Aorta (tissue), 5 donors: ENCODE measurements at regions not wholly inside any gene's neighbourhood (a gene's known extent, or its start where the extent isn't known, plus 50 kb on each side); places are given as distances from the start of the nearest gene placed in this dataset.

Experiments
- ATAC-seq: fragments of 200-7000 bp; cut with Tn5 transposase; one replicate; pipeline ENCODE4 v1.9.1; 2022; ENCODE audit warnings: moderate library complexity; ENCODE audit not compliant: low FRiP score
- DNase-seq, 2 donors: peaks; one replicate each; pipeline ENCODE4 v3.0.0-alpha.2; 2020
- H3K27ac ChIP-seq, 2 donors: one replicate each; pipeline ENCODE4 v1.5.1; 2013; ENCODE audit warnings: low read length in 2 of 2, mild to moderate bottlenecking in 2 of 2, moderate library complexity in 2 of 2, control low read depth in 1 of 2, inconsistent platforms in 1 of 2, low read depth in 1 of 2
- H3K27me3 ChIP-seq, 2 donors: one replicate each; pipeline ENCODE4 v1.6.1; 2013; ENCODE audit warnings: control low read depth in 1 of 2, low read length in 1 of 2, mild to moderate bottlenecking in 1 of 2, moderate library complexity in 1 of 2; ENCODE audit not compliant: insufficient read depth in 2 of 2, control insufficient read depth in 1 of 2
- H3K36me3 ChIP-seq, 2 donors: one replicate each; pipeline ENCODE4 v1.6.1; 2013; ENCODE audit warnings: control low read depth in 1 of 2, low read length in 1 of 2, mild to moderate bottlenecking in 1 of 2; ENCODE audit not compliant: insufficient read depth in 2 of 2, control insufficient read depth in 1 of 2
- H3K4me1 ChIP-seq, 2 donors: one replicate each; pipeline ENCODE4 v1.6.1; 2013; ENCODE audit warnings: low read length in 2 of 2, control low read depth in 1 of 2, mild to moderate bottlenecking in 1 of 2, moderate library complexity in 1 of 2; ENCODE audit not compliant: insufficient read depth in 2 of 2, control insufficient read depth in 1 of 2
- H3K4me3 ChIP-seq, 2 donors: one replicate each; pipeline ENCODE4 v1.5.1; 2013; ENCODE audit warnings: low read length in 2 of 2, control low read depth in 1 of 2, mild to moderate bottlenecking in 1 of 2
- H3K9me3 ChIP-seq: one replicate; pipeline ENCODE4 v1.6.1; 2013; ENCODE audit warnings: mild to moderate bottlenecking, low read length; ENCODE audit not compliant: control insufficient read depth
- WGBS, 2 donors: extraction: QIAGEN DNeasy Blood & Tissue Kit; methylation state at CpG; one replicate each; pipeline ENCODE4 v1.1.7; 2013; 5-methylcytosine and 5-hydroxymethylcytosine counted together
- intact Hi-C, 2 donors: fragments of 100-400 bp; cut with DNase I; formaldehyde crosslinking; loops; one replicate each; pipeline versions ENCODE4 v1.14.2 to v1.15.0; 2022
- donor health status: healthy with polysubstance abuse.
- donor health status: Bipolar disorder and iron deficiency.
- donor health status: DM: no; HTN: no; CAD: no.
- donor health status: DM: no; HTN: no; CAD: no.
- donor health status: DM: yes; HTN: yes; CAD: no.

DNA sequence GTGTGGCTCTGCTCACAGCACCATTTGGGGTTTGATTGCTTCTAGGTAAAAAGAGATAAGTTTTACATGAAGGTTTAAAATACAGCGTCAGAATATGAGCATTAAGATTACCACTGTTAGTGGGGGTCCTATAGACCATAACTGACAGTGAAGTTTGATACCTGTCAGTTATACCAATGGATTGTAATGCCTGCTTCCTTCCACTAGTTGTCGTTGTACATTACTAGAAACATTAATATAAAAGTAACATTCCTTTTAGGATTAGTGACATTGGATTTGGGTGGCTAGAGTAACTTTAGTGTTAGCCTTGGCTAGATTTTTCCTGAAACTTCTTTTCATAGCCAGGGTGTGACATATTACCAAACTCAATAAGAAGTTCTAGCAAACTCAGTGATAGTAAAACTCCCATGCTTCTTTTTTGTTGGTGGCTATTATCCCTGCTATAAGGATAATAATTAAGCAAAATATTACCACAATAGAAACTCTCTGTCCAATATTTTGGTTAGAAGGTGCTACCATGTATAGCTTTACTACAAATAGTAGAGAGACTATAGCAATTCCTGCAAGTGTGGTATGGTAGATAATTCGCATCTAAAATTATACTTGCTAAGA, 57.1 kb downstream of the FAM181B start:
- Histone ChIP-seq H3K36me3 (no peaks in the 10 kb centered on the region), H3K27ac (no peak overlapping the region), H3K9me3 (no peaks in the 10 kb centered on the region), H3K27me3 (no peaks in the 10 kb centered on the region), H3K4me1 (no peaks in the 10 kb centered on the region), H3K4me3 (no peak overlapping the region)
- intact Hi-C loops, result no loop called here
- DNase-seq (no peak), ATAC-seq (no peak)
- WGBS, 2 donors, result 58 to 66% methylated on average over 3 of the region's 3 CpGs

DNA sequence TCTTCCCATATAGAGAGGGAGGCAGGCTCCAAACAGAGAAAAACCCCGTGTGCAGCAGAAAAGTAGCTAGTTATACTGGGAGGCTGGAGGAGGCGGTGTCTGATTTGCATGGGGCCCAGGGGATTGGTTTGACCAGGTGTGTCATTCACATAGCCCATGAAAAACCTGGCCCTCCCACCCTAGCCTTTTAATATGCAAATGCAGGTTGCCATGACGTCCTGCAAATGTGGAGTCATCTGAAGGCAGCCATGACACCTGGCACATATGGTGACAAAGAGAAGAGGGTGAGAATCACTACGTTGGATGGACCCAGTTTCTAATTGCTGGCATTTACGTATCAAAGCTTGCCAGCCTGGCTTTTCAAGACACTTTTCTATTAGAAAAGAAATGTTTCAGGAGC, 57.8 kb downstream of the FAM181B start:
- Histone ChIP-seq H3K9me3 (no peaks in the 10 kb centered on the region), H3K27me3 (no peaks in the 10 kb centered on the region), H3K36me3 (no peaks in the 10 kb centered on the region), H3K4me3 (no peak overlapping the region), H3K27ac (no peak overlapping the region), H3K4me1 (no peaks in the 10 kb centered on the region)
- DNase-seq (no peak), ATAC-seq (no peak)
- intact Hi-C loops, result no loop called here
- WGBS, 2 donors, result 67 to 69% methylated on average over 5 of the region's 5 CpGs

GRCh38 chr11:82673631-82674030, 60.0 kb downstream of the FAM181B start:
- Histone ChIP-seq H3K27me3 (no peaks in the 10 kb centered on the region), H3K4me3 (no peak overlapping the region), H3K27ac (no peak overlapping the region), H3K4me1 (no peaks in the 10 kb centered on the region), H3K36me3 (no peaks in the 10 kb centered on the region), H3K9me3 (no peaks in the 10 kb centered on the region)
- DNase-seq (no peak), ATAC-seq (no peak)
- intact Hi-C loops, result no loop called here
- 76 to 77% methylated on average over 3 of the region's 3 CpGs for WGBS, 2 donors

DNA sequence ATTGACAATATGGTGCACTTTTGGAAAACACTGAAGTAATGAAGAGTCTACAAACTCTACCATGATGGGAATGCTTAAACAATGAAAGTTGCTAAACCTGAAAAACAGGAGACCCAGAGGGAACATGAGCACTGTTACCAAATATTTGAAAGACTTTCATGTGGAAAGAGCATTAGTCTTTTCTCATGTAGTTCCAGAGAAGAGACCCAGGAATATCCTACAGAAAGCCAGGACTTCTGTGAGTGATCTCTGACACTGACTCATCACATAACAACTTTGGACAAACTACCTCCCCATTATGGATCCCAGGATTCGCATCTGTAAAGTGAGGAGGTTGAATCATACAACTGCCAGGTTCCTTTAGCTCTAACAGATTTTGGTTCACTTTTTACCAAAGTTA, 62.2 kb downstream of the FAM181B start:
- Histone ChIP-seq H3K36me3 (no peaks in the 10 kb centered on the region), H3K4me3 (no peak overlapping the region), H3K4me1 (no peaks in the 10 kb centered on the region), H3K27ac (no peak overlapping the region), H3K9me3 (no peaks in the 10 kb centered on the region), H3K27me3 (no peaks in the 10 kb centered on the region)
- intact Hi-C loops, result no loop called here
- WGBS, 2 donors, result 83 to 84% methylated on average over 1 of the region's 1 CpG
- ATAC-seq, result no peak
- DNase-seq, result no peak

GRCh38 chr11:82663535-82663934, 70.1 kb downstream of the FAM181B start:
- Histone ChIP-seq H3K27ac (no peak overlapping the region), H3K4me1 (no peaks in the 10 kb centered on the region), H3K27me3 (no peaks in the 10 kb centered on the region), H3K4me3 (no peak overlapping the region), H3K36me3 (no peaks in the 10 kb centered on the region), H3K9me3 (no peaks in the 10 kb centered on the region)
- 62 to 64% methylated on average over 1 of the region's 1 CpG for whole genome bisulfite sequencing, 2 donors
- DNase-seq (no peak), ATAC-seq (no peak)
- intact Hi-C loops, result no loop called here

GRCh38 chr11:82653752-82654151, 79.9 kb downstream of the FAM181B start:
- ATAC-seq (no peak), DNase-seq (no peak)
- Histone ChIP-seq H3K4me1 (no peaks in the 10 kb centered on the region), H3K27ac (no peak overlapping the region), H3K36me3 (no peaks in the 10 kb centered on the region), H3K27me3 (no peaks in the 10 kb centered on the region), H3K4me3 (no peak overlapping the region), H3K9me3 (no peaks in the 10 kb centered on the region)
- 74 to 84% methylated on average over 4 of the region's 4 CpGs for WGBS, 2 donors
- intact Hi-C loops, result no loop called here

GRCh38 chr11:82639251-82639650, 94.4 kb downstream of the FAM181B start:
- no peak for ATAC-seq
- intact Hi-C loops, result no loop called here
- 48% methylated on average over 3 of the region's 3 CpGs for WGBS, 2 donors
- DNase-seq, result no peak
- Histone ChIP-seq H3K4me3 (no peak overlapping the region), H3K4me1 (no peaks in the 10 kb centered on the region), H3K27ac (no peak overlapping the region), H3K27me3 (peaks cover 0 to 3% of the 10 kb centered on the region in 2 donors), H3K36me3 (no peaks in the 10 kb centered on the region), H3K9me3 (peaks cover 2% of the 10 kb centered on the region)

GRCh38 chr11:82636615-82637014, 97.0 kb downstream of the FAM181B start:
- H3K36me3 ChIP-seq, result no peaks in the 10 kb centered on the region
- DNase-seq (no peak), ATAC-seq (no peak)
- 39 to 50% methylated on average over 1 of the region's 1 CpG for WGBS, 2 donors
- no peak overlapping the region for H3K4me3 ChIP-seq
- H3K4me1 ChIP-seq, result no peaks in the 10 kb centered on the region
- H3K27ac ChIP-seq, result no peak overlapping the region
- H3K9me3 ChIP-seq, result no peaks in the 10 kb centered on the region
- no peaks in the 10 kb centered on the region for H3K27me3 ChIP-seq
- intact Hi-C loops, result no loop called here

DNA sequence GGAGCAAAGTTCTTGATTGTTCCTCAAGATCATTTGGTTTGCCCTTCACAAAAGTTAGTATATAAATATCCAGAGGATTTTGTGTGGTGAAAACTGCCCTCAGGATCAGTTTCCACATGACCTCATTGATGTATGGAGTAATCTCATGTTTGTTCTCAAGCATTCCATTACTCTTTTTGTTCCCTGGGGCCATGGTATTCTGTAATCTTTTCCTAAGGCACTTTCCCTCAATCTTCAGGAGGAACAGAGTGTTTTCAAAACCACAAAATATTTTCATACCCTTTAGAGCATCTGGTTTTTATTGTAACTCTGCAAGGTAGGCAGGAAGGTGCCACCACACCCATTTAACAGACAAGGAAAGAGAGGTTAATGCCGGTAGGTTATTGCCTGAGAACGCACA, 99.6 kb downstream of the FAM181B start:
- H3K9me3 ChIP-seq, result no peaks in the 10 kb centered on the region

More for the DNA sequence above, 99.6 kb downstream of the FAM181B start:
- H3K4me3 ChIP-seq, result no peak overlapping the region
- no peak for ATAC-seq
- no peaks in the 10 kb centered on the region for H3K36me3 ChIP-seq
- H3K27ac ChIP-seq, result no peak overlapping the region
- no peak for DNase-seq
- intact Hi-C loops, result no loop called here
- H3K4me1 ChIP-seq, result no peaks in the 10 kb centered on the region
- 90 to 93% methylated on average over 2 of the region's 2 CpGs for WGBS, 2 donors
- no peaks in the 10 kb centered on the region for H3K27me3 ChIP-seq
